ENCODE measurements at regions not wholly inside any gene's neighbourhood (a gene's known extent, or its start where the extent isn't known, plus 50 kb on each side); places are given as distances from the start of the nearest gene placed in this dataset.

- no peak overlapping the region for H2BK12ac ChIP-seq (ENCODE audit: low read length in 2 of 2)
- no peak overlapping the region for H3K4me2 ChIP-seq (ENCODE audit: low read length, poor library complexity, severe bottlenecking)
- whole genome bisulfite sequencing: 50% methylated on average over 3 of the region's 4 CpGs
- H3K79me1 ChIP-seq (replicated peaks; ENCODE audit: low read length, poor library complexity, severe bottlenecking): no peaks in the 10 kb centered on the region
- H4K91ac ChIP-seq (ENCODE audit: low read length): no peak overlapping the region
- no peak overlapping the region for H3K18ac ChIP-seq (ENCODE audit: low read depth in 1 of 2, low read length in 2 of 2)
- peaks cover 21% of the 10 kb centered on the region for H3K9me3 ChIP-seq (ENCODE audit: control insufficient read depth, low read length)
- H3K4ac ChIP-seq (ENCODE audit: low read depth in 1 of 2, low read length in 2 of 2): no peak overlapping the region
- no peaks in the 10 kb centered on the region for H3K36me3 ChIP-seq (ENCODE audit: control insufficient read depth in 1 of 2, insufficient read depth in 2 of 2, low read depth in 1 of 2, low read length in 2 of 2)
- H3K14ac ChIP-seq (ENCODE audit: low read length in 2 of 2): no peak overlapping the region
- no peak overlapping the region for H4K8ac ChIP-seq (ENCODE audit: low read length)
- no peak overlapping the region for H3K23ac ChIP-seq (ENCODE audit: low read length in 2 of 2)
- no peaks in the 10 kb centered on the region for H3K27me3 ChIP-seq (ENCODE audit: control insufficient read depth in 1 of 2, insufficient read depth in 1 of 2, low read length in 2 of 2)
- H3K4me3 ChIP-seq (ENCODE audit: insufficient read depth in 1 of 2, low read depth in 1 of 2, low read length in 2 of 2): no peak overlapping the region
- no peak overlapping the region for H2BK120ac ChIP-seq (ENCODE audit: low read depth, low read length)
- H3K9ac ChIP-seq (ENCODE audit: low read length): no peak overlapping the region
- DNase-seq: no peak
- no peak overlapping the region for H2BK15ac ChIP-seq (ENCODE audit: low read depth, poor library complexity, severe bottlenecking)
- no peak overlapping the region for H2AK5ac ChIP-seq (ENCODE audit: low read length, severe bottlenecking)
- H3K4me1 ChIP-seq (ENCODE audit: control insufficient read depth, insufficient read depth, low read depth, low read length): no peaks in the 10 kb centered on the region
- no peak overlapping the region for H3K27ac ChIP-seq (ENCODE audit: low read length, poor library complexity, severe bottlenecking)
- no peak overlapping the region for H2BK5ac ChIP-seq (ENCODE audit: low read depth, low read length, poor library complexity, severe bottlenecking)
- no peak overlapping the region for H2AFZ ChIP-seq (ENCODE audit: low read depth, low read length)
Observed at GRCh38 chr18:78595453-78595852, 384.2 kb upstream of the SALL3 start.

DNA sequence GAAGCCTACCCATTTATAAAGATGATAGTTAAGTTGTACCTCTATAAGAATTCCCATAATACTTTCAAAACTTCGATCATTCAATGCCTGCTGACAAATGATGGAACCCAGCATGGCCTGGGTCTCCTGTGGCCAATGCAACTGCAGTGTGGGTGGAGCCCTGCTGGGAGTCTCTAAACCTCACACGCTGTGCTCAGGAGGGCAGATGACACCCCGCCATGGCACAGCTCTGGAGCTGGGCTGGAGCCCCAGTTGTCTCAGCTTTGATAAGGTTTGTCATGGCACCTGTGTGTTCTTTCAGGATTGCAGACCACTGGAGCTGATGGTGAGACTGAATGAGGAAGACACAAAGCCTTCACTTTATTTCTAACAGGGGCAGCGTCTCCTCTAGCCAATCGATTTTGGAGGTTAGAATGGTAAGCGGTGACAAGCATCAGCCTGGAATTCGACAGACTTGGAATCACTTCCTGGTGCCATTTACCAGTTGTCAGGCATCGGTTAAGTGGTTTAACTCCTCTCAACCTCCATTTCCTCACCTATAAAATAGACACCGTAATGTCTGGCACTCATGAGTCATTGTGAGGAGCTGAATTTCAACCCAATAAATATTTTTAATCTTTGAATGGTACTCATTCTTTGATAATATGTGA is 383.6 kb upstream of the SALL3 start:
- Histone ChIP-seq H3K36me3 (ENCODE audit: control insufficient read depth in 1 of 2, insufficient read depth in 2 of 2, low read depth in 1 of 2, low read length in 2 of 2) (no peaks in the 10 kb centered on the region), H2AK5ac (ENCODE audit: low read length, severe bottlenecking) (no peak overlapping the region), H3K79me1 (replicated peaks; ENCODE audit: low read length, poor library complexity, severe bottlenecking) (no peaks in the 10 kb centered on the region), H3K4me2 (ENCODE audit: low read length, poor library complexity, severe bottlenecking) (no peak overlapping the region), H3K4ac (ENCODE audit: low read depth in 1 of 2, low read length in 2 of 2) (no peak overlapping the region), H3K4me1 (ENCODE audit: control insufficient read depth, insufficient read depth, low read depth, low read length) (no peaks in the 10 kb centered on the region), H4K8ac (ENCODE audit: low read length) (no peak overlapping the region), H3K9ac (ENCODE audit: low read length) (no peak overlapping the region), H2BK120ac (ENCODE audit: low read depth, low read length) (no peak overlapping the region), H4K91ac (ENCODE audit: low read length) (no peak overlapping the region), H2BK15ac (ENCODE audit: low read depth, poor library complexity, severe bottlenecking) (no peak overlapping the region), H3K27ac (ENCODE audit: low read length, poor library complexity, severe bottlenecking) (no peak overlapping the region), H3K27me3 (ENCODE audit: control insufficient read depth in 1 of 2, insufficient read depth in 1 of 2, low read length in 2 of 2) (no peaks in the 10 kb centered on the region), H3K14ac (ENCODE audit: low read length in 2 of 2) (no peak overlapping the region), H2BK5ac (ENCODE audit: low read depth, low read length, poor library complexity, severe bottlenecking) (no peak overlapping the region), H3K18ac (ENCODE audit: low read depth in 1 of 2, low read length in 2 of 2) (no peak overlapping the region), H3K4me3 (ENCODE audit: insufficient read depth in 1 of 2, low read depth in 1 of 2, low read length in 2 of 2) (no peak overlapping the region), H3K23ac (ENCODE audit: low read length in 2 of 2) (no peak overlapping the region), H3K9me3 (ENCODE audit: control insufficient read depth, low read length) (peaks cover 23% of the 10 kb centered on the region), H2AFZ (ENCODE audit: low read depth, low read length) (no peak overlapping the region), H2BK12ac (ENCODE audit: low read length in 2 of 2) (no peak overlapping the region)
- 62% methylated on average over 7 of the region's 9 CpGs for WGBS
- DNase-seq: no peak

GRCh38 chr18:78596794-78597345 is 382.7 kb upstream of the SALL3 start:
- 36% methylated on average over 8 of the region's 8 CpGs for WGBS
- Histone ChIP-seq H3K27me3 (ENCODE audit: control insufficient read depth in 1 of 2, insufficient read depth in 1 of 2, low read length in 2 of 2) (no peaks in the 10 kb centered on the region), H3K79me1 (replicated peaks; ENCODE audit: low read length, poor library complexity, severe bottlenecking) (no peaks in the 10 kb centered on the region), H3K9me3 (ENCODE audit: control insufficient read depth, low read length) (peaks cover 21% of the 10 kb centered on the region), H4K91ac (ENCODE audit: low read length) (no peak overlapping the region), H3K27ac (ENCODE audit: low read length, poor library complexity, severe bottlenecking) (no peak overlapping the region), H2BK5ac (ENCODE audit: low read depth, low read length, poor library complexity, severe bottlenecking) (no peak overlapping the region), H3K36me3 (ENCODE audit: control insufficient read depth in 1 of 2, insufficient read depth in 2 of 2, low read depth in 1 of 2, low read length in 2 of 2) (no peaks in the 10 kb centered on the region), H2AK5ac (ENCODE audit: low read length, severe bottlenecking) (no peak overlapping the region), H3K23ac (ENCODE audit: low read length in 2 of 2) (no peak overlapping the region), H3K14ac (ENCODE audit: low read length in 2 of 2) (no peak overlapping the region), H3K4ac (ENCODE audit: low read depth in 1 of 2, low read length in 2 of 2) (no peak overlapping the region), H2AFZ (ENCODE audit: low read depth, low read length) (no peak overlapping the region), H3K4me3 (ENCODE audit: insufficient read depth in 1 of 2, low read depth in 1 of 2, low read length in 2 of 2) (no peak overlapping the region), H3K4me2 (ENCODE audit: low read length, poor library complexity, severe bottlenecking) (no peak overlapping the region), H4K8ac (ENCODE audit: low read length) (no peak overlapping the region), H2BK120ac (ENCODE audit: low read depth, low read length) (no peak overlapping the region), H2BK12ac (ENCODE audit: low read length in 2 of 2) (no peak overlapping the region), H2BK15ac (ENCODE audit: low read depth, poor library complexity, severe bottlenecking) (no peak overlapping the region), H3K18ac (ENCODE audit: low read depth in 1 of 2, low read length in 2 of 2) (no peak overlapping the region), H3K4me1 (ENCODE audit: control insufficient read depth, insufficient read depth, low read depth, low read length) (no peaks in the 10 kb centered on the region), H3K9ac (ENCODE audit: low read length) (no peak overlapping the region)
- DNase-seq: no peak

- no peak overlapping the region for H3K23ac ChIP-seq (ENCODE audit: low read length in 2 of 2)
- H3K36me3 ChIP-seq (ENCODE audit: control insufficient read depth in 1 of 2, insufficient read depth in 2 of 2, low read depth in 1 of 2, low read length in 2 of 2): no peaks in the 10 kb centered on the region
- no peak overlapping the region for H3K4me2 ChIP-seq (ENCODE audit: low read length, poor library complexity, severe bottlenecking)
- no peak overlapping the region for H4K8ac ChIP-seq (ENCODE audit: low read length)
- H4K91ac ChIP-seq (ENCODE audit: low read length): no peak overlapping the region
- peaks cover 21% of the 10 kb centered on the region for H3K9me3 ChIP-seq (ENCODE audit: control insufficient read depth, low read length)
- no peak overlapping the region for H2AK5ac ChIP-seq (ENCODE audit: low read length, severe bottlenecking)
- no peak overlapping the region for H3K4ac ChIP-seq (ENCODE audit: low read depth in 1 of 2, low read length in 2 of 2)
- no peak overlapping the region for H3K4me3 ChIP-seq (ENCODE audit: insufficient read depth in 1 of 2, low read depth in 1 of 2, low read length in 2 of 2)
- H3K27ac ChIP-seq (ENCODE audit: low read length, poor library complexity, severe bottlenecking): no peak overlapping the region
- 62% methylated on average over 14 of the region's 14 CpGs for WGBS
- H3K14ac ChIP-seq (ENCODE audit: low read length in 2 of 2): no peak overlapping the region
- H3K79me1 ChIP-seq (replicated peaks; ENCODE audit: low read length, poor library complexity, severe bottlenecking): no peaks in the 10 kb centered on the region
- no peak for DNase-seq
- H2BK15ac ChIP-seq (ENCODE audit: low read depth, poor library complexity, severe bottlenecking): no peak overlapping the region
- no peak overlapping the region for H2BK5ac ChIP-seq (ENCODE audit: low read depth, low read length, poor library complexity, severe bottlenecking)
- H3K18ac ChIP-seq (ENCODE audit: low read depth in 1 of 2, low read length in 2 of 2): no peak overlapping the region
- H2BK120ac ChIP-seq (ENCODE audit: low read depth, low read length): no peak overlapping the region
- no peak overlapping the region for H2BK12ac ChIP-seq (ENCODE audit: low read length in 2 of 2)
- H3K9ac ChIP-seq (ENCODE audit: low read length): no peak overlapping the region
- no peak overlapping the region for H2AFZ ChIP-seq (ENCODE audit: low read depth, low read length)
- H3K27me3 ChIP-seq (ENCODE audit: control insufficient read depth in 1 of 2, insufficient read depth in 1 of 2, low read length in 2 of 2): no peaks in the 10 kb centered on the region
- H3K4me1 ChIP-seq (ENCODE audit: control insufficient read depth, insufficient read depth, low read depth, low read length): no peaks in the 10 kb centered on the region
Observed at GRCh38 chr18:78601349-78601748, 378.3 kb upstream of the SALL3 start.

All from mesenchymal stem cell (in vitro differentiated cells and primary cell).